ENCODE measurements at regions not wholly inside any gene's neighbourhood (a gene's known extent, or its start where the extent isn't known, plus 50 kb on each side); places are given as distances from the start of the nearest gene placed in this dataset.

DNA sequence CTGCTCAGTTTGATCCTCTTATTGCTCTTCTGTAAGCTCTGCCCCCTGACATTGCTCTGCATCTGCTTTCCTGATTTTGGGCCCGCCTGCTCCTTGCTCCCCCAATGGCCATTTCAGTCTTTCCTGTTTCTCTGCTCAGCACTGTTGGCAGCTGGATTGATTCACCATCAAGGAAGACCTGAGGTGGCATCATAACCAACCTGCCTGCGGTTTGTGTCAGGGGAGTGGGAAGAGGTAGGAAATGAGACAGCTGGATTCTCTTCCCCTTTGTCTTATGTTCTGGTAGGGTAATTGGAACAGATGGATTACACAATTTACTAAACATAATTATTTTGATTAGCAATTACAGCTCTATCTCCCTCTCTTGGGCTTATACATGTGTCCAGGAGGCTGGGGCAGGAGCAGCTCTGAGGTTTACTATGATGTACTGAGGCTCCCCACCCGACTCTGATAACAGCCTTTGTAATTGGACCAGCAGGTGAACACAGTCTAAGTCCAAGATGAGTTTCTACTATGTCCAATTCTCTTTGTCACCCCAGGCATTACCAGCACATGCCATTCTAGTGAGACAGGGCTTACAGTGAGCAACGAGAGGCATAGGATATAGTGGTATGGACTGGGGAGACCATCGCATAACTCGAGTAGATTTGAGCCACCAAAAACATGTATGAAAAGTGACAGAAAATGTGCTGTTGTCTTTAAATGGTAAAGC, 151.8 kb upstream of the MMADHC start:
- no peak for TF ChIP-seq CTCF (IDR thresholded peaks at IDR 0.05; ENCODE audit: borderline replicate concordance, control extremely low read depth, extremely low read depth, insufficient read depth, missing control alignments)
- in situ Hi-C loops (cut with MboI; ENCODE audit: low sequenced_read_pairs, unreplicated experiment): no loop called here
- no peak for DNase-seq (ENCODE audit: low spot score)

DNA sequence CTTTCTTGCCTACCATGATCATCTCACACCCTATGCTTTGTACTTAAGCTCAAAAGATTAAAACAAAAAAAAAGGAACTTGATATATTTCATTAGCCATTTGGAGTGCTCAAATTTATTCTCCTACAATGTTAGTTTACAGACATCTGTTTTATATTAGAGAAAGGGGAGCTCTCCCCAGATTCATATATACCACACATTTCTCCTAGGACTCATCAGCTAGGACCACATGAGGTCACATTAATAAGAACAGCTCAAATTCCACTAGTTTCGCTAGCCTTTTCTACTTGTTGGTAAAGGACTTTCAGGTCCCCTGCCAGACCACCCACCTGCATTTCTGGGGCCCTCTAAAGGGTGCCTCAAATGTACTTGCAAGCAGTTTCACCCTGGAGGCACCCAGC, 151.2 kb upstream of the MMADHC start:
- in situ Hi-C loops (cut with MboI; ENCODE audit: low sequenced_read_pairs, unreplicated experiment): no loop called here
- DNase-seq (ENCODE audit: low spot score): no peak
- no peak for TF ChIP-seq CTCF (IDR thresholded peaks at IDR 0.05; ENCODE audit: borderline replicate concordance, control extremely low read depth, extremely low read depth, insufficient read depth, missing control alignments)

DNA sequence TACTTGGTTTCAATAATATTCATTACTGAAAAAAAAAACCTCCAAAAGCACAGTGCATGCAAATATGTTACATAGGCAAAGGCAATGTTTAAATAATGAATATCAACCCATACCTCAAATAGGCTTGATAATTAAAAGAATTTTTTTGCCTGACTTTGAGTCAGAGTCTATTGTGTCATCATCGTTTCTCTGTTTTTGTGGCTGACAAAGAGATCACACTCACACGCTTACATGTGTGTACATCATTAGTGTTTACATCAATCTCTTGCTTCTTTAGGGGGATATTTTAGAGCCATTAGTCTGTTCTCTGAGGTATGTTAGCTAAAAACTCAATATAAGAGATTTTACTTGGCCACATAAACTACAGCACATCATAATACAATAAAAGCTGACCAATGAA, 150.3 kb upstream of the MMADHC start:
- in situ Hi-C loops (cut with MboI; ENCODE audit: low sequenced_read_pairs, unreplicated experiment): no loop called here
- DNase-seq (ENCODE audit: low spot score): no peak
- TF ChIP-seq CTCF (IDR thresholded peaks at IDR 0.05; ENCODE audit: borderline replicate concordance, control extremely low read depth, extremely low read depth, insufficient read depth, missing control alignments): no peak

- no peak for TF ChIP-seq CTCF (IDR thresholded peaks at IDR 0.05; ENCODE audit: borderline replicate concordance, control extremely low read depth, extremely low read depth, insufficient read depth, missing control alignments)
Observed at GRCh38 chr2:149735237-149735958, 147.8 kb upstream of the MMADHC start.

DNA sequence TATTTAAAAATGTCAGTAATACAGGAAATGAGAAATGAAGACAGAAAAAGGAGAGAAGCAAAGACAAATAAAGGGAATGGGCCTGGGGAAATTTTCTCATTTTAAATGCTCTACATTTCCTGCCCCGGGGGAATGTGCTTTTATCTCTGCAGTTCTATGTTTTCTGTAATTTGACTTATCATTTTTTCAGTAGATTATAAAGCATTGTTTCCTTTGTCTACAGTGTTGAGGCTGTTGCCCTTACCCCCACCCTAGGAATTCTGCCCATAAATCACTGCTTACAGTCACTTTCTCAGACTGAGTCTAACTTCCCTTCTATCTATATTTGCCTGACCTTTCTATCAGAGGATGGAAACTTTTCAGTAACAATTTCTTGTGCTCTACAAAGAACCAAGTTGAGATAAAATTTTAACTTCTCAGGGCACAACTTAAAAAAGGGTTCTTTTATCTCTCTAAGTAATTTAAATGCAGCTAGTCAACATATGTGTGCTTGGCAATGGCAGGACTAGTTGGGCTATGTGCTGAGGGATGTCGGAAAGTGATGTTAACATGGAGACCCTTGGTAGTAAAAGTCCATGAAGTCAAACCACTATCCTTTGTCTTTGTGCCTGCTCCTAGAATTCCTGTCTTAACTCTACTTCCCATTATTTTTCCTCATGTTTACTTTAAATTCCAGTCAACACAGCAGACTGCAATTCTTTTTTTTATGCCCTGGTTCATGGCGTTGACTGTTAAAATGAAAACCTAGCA, 146.5 kb upstream of the MMADHC start:
- DNase-seq (ENCODE audit: low spot score): no peak
- in situ Hi-C loops (cut with MboI; ENCODE audit: low sequenced_read_pairs, unreplicated experiment): no loop called here
- TF ChIP-seq CTCF (IDR thresholded peaks at IDR 0.05; ENCODE audit: borderline replicate concordance, control extremely low read depth, extremely low read depth, insufficient read depth, missing control alignments): no peak

More at GRCh38 chr2:149735237-149735958, 147.8 kb upstream of the MMADHC start:
- DNase-seq (ENCODE audit: low spot score): no peak
- in situ Hi-C loops (cut with MboI; ENCODE audit: low sequenced_read_pairs, unreplicated experiment): no loop called here

DNA sequence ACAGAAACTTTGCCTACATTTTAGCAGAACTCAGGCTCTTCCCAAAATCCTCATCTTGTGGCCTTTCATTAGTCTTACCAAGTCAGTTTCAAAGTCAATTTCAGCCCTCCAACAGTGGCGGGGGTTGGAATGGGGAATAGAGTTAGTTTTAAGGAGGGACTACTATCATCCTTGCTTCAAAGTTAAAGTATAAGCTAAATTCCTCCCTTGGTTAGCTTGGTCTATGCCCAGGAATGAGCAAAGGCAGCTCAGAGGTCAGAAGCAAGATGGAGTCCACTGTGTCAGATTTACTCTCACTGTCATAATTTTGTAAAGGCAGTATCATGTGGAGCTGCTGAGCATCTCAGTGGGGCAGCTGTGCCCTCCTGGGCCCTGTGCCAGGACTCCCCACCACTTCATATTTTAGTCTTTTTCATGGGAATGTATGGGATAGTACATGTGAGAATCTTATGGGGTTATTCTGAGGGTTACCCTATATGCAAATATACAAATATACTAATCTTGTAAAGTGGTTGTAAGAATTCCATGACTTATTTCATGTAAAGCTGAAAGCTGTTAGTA, 145.2 kb upstream of the MMADHC start:
- TF ChIP-seq CTCF (IDR thresholded peaks at IDR 0.05; ENCODE audit: borderline replicate concordance, control extremely low read depth, extremely low read depth, insufficient read depth, missing control alignments): no peak
- DNase-seq (ENCODE audit: low spot score): no peak
- in situ Hi-C loops (cut with MboI; ENCODE audit: low sequenced_read_pairs, unreplicated experiment): no loop called here
